ENCODE measurements at regions not wholly inside any gene's neighbourhood (a gene's known extent, or its start where the extent isn't known, plus 50 kb on each side); places are given as distances from the start of the nearest gene placed in this dataset.
"Not testable (repeated sequence)": the region's sequence is repeated elsewhere in the genome, so short reads cannot be mapped to it uniquely, and the experiment has no call there.

- TF ChIP-seq CTCF (IDR thresholded peaks at IDR 0.05): no peak
- TF ChIP-seq POLR2A (IDR thresholded peaks at IDR 0.05): no peak
- WGBS, 4 donors: 58 to 83% (median 72%) methylated on average over 1 of the region's 1 CpG
- Histone ChIP-seq H3K27ac (no peak overlapping the region), H3K4me3 (no peak overlapping the region), H3K27me3 (no peaks in the 10 kb centered on the region), H3K9me3 (no peaks in the 10 kb centered on the region), H3K4me1 (no peaks in the 10 kb centered on the region), H3K36me3 (no peaks in the 10 kb centered on the region)
- no peak for DNase-seq
- intact Hi-C loops (cut with DNase I): no loop called here
- no peak for ATAC-seq
Observed at GRCh38 chr6:96715608-96716007, 121.7 kb downstream of the GPR63 start.

DNA sequence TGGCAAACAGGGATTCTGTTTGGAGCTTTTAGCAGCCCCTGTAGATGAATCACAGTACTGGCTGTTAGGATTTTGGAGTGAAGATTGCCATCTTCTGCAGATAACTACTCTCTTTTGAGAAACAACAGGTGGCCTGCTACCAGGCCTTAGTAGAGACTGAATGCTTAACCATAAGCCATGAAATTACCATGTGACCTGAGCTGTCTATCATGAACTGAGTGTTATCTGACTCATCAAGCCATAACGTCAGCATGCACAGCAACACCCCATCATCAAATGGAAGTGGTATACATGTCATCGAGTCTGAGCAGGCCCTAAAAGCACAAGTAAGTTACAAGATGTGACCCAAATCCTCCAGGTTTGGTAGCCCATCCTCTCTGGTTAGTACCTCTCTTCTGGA, 132.6 kb downstream of the GPR63 start:
- H3K27me3 ChIP-seq: no peaks in the 10 kb centered on the region
- 57 to 80% (median 60%) methylated on average over 2 of the region's 2 CpGs for WGBS, 4 donors
- no peaks in the 10 kb centered on the region for H3K36me3 ChIP-seq
- TF ChIP-seq POLR2A (IDR thresholded peaks at IDR 0.05) (no peak), CTCF (IDR thresholded peaks at IDR 0.05) (no peak)
- H3K9me3 ChIP-seq: no peaks in the 10 kb centered on the region
- H3K27ac ChIP-seq: no peak overlapping the region
- DNase-seq: no peak
- H3K4me3 ChIP-seq: no peak overlapping the region
- intact Hi-C loops (cut with DNase I): no loop called here
- H3K4me1 ChIP-seq: no peaks in the 10 kb centered on the region
- no peak for ATAC-seq

DNA sequence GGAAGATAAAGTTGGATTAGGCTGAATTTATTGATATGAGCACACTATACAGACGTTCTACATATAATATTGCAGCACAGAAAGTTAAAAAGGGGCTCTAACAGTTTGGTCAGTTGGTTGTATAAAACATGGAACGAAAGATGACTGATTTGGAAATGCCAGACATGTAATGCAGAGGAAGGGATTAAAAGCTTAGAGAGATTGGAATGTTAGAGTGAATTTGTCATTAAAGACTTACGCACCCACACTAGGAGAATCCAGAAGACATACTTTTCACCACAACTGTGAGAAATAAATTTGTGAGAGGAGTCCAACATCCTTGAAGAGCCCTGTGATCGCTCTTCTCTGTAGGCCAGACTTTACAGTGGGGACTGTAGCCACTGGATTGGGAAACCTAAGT, 134.7 kb downstream of the GPR63 start:
- intact Hi-C loops (cut with DNase I): no loop called here
- H3K27me3 ChIP-seq: no peaks in the 10 kb centered on the region
- H3K27ac ChIP-seq: no peak overlapping the region
- DNase-seq: no peak
- no peaks in the 10 kb centered on the region for H3K4me1 ChIP-seq
- H3K36me3 ChIP-seq: no peaks in the 10 kb centered on the region
- no peak overlapping the region for H3K4me3 ChIP-seq
- 53 to 71% (median 63%) methylated on average over 4 of the region's 4 CpGs for WGBS, 4 donors
- no peaks in the 10 kb centered on the region for H3K9me3 ChIP-seq
- no peak for TF ChIP-seq POLR2A (IDR thresholded peaks at IDR 0.05)
- TF ChIP-seq CTCF (IDR thresholded peaks at IDR 0.05): no peak
- ATAC-seq: no peak

- 85 to 87% (median 85%) methylated on average over 2 of the region's 2 CpGs for WGBS, 4 donors
- Histone ChIP-seq H3K27ac (no peak overlapping the region), H3K9me3 (no peaks in the 10 kb centered on the region), H3K4me1 (no peaks in the 10 kb centered on the region), H3K36me3 (no peaks in the 10 kb centered on the region), H3K27me3 (no peaks in the 10 kb centered on the region), H3K4me3 (no peak overlapping the region)
- TF ChIP-seq CTCF (IDR thresholded peaks at IDR 0.05) (no peak), POLR2A (IDR thresholded peaks at IDR 0.05) (no peak)
- DNase-seq (no peak), ATAC-seq (no peak)
- intact Hi-C loops (cut with DNase I): no loop called here
Observed at GRCh38 chr6:96700915-96701314, 136.4 kb downstream of the GPR63 start.

GRCh38 chr6:96694429-96694828, 131.5 kb downstream of the FHL5 start:
- H3K27ac ChIP-seq: peak overlapping the region in 4 of 12 donors; percentile 3 to 51 (median 39)
- intact Hi-C loops (cut with DNase I); H3K36me3 ChIP-seq; H3K27me3 ChIP-seq; H3K4me1 ChIP-seq; H3K4me3 ChIP-seq; H3K9me3 ChIP-seq; ATAC-seq: not testable (repeated sequence)
- peak in 1 of 5 donors; percentile 32 for DNase-seq
- WGBS, 4 donors: 39 to 63% (median 56%) methylated on average over 3 of the region's 3 CpGs
